ENCODE measurements at regions not wholly inside any gene's neighbourhood (a gene's known extent, or its start where the extent isn't known, plus 50 kb on each side); places are given as distances from the start of the nearest gene placed in this dataset.

GRCh38 chr22:47716890-47717615 lies 954.6 kb downstream of the TBC1D22A start:
- DNase-seq: no peak

GRCh38 chr22:47715866-47716578 lies 953.6 kb downstream of the TBC1D22A start:
- DNase-seq: no peak

DNA sequence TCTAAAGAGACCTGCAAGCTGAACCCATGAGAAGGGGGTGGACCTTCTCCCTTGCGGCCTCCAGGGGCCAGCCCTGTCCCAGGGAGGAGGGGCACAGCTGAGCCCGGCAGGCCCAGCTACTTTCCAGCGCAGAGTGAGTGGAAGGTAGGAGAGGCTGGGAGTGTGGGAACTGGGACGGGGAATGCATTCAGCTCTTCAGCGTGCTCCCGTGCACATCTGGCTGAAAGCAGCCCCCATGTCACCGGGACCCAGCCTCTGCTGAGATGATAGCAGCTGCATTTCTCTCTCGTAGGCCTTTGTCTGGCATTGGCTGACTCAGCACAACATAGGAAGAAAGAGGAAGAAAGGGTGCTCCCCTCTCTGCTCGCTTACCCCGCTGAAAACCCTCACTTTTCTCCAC lies 951.5 kb downstream of the TBC1D22A start:
- no peak for DNase-seq

DNA sequence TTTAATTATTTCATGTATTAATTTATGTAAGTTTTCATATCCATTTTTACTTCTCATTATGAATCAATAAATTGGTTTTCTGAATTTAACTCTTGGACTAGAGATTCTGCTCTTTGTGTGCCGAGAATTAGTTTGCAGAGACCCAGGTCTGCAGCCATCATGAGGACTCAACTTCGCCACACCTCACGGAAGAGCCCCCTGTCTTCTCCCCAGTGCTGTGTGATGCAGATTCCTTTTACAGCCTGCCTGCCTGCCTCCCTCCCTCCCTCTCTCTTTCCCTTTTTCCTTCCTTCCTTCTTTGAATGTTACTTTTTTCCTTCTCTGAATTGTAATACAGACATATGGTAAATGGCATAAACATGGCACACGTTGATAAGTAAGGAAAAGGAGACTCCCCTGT lies 947.7 kb downstream of the TBC1D22A start:
- no peak for DNase-seq

GRCh38 chr22:47705350-47705749 lies 942.9 kb downstream of the TBC1D22A start:
- DNase-seq: no peak

DNA sequence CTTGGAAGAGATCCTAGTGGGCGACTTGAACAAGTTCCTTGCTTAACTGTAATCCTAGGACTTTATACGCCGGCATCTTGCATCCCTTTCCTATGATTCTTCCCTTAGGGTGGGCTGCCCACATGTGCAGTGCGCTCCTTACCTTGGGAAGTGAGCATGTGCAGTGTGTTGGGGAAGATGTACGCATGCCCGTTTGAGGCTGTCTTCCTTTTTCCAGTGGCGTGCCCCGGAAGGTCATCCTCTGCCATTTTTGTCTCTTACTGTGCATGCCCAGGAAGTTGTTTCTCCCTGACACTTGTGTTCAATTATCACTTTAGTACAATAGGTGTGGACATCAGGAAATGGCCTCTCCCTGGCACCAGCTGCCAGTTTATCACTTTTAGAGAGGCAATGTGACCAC lies 936.5 kb downstream of the TBC1D22A start:
- DNase-seq: no peak

DNA sequence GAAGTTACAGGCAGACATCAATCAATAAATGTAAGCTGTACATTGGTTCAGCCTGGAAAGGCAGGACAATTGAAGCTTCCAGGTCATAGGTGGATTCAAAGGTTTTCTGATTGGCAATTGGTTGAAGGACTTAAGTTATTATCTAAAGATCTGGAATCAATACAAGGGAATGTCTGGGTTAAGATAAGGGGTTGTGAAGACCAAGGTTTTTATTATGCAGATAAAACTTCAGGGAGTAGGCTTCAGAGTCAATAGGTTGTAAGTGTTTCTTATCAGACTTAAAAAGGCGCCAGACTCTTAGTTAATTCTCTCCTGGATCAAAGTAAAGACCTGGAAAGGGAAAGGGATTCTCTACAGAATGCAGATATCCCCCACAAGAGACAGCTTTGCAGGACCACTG lies 935.4 kb downstream of the TBC1D22A start:
- DNase-seq: no peak

GRCh38 chr22:47696776-47697175 lies 934.3 kb downstream of the TBC1D22A start:
- no peak for DNase-seq

DNA sequence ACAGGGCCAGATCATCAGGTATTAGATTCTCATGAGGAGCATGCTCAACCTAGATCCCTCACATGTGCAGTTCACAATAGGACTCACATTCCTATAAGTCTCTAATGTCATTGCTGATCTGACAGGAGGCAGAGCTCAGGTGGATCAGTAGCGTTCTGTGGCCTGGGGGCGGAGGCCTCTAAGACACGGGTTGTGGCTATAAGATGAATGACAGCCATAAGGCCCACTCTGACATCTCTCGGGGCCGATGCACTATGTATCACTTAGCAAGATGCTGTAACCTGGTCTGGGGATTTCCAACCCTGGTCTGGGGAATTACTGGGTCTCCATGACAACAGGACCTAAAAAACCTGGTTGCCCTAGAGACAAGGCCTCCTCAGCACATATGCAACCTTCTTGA lies 932.7 kb downstream of the TBC1D22A start:
- no peak for DNase-seq

DNA sequence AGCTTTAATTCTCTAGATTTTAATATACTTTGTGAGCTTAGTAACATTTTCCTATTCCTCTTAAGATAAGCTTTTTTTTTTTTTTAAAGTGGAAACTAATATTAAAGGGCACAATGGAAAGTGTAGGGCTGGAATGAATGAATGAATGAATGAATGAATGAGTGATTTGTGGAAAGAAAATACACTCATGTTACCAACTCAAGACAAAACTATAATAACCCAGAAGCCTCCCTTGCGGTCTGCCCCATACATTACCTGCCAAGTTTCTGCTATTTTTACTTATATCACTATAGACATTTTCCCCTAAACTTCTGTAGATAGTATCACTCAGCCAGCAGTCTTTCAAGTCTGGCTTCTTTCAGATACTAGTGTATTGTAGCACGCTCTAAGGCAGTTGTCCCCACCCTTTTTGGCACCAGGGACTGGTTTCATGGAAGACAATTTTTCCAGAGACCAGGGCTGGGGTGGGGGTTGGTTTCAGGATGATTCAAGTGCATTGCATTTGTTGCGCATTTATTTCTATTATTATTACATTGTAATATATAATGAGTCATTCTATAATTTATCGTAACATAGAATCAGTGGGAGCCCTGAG lies 932.2 kb downstream of the TBC1D22A start:
- DNase-seq: no peak

- DNase-seq: no peak
Observed at GRCh38 chr22:47693606-47694005, 931.2 kb downstream of the TBC1D22A start.

GRCh38 chr22:47692811-47693210 lies 930.4 kb downstream of the TBC1D22A start:
- no peak for DNase-seq

DNA sequence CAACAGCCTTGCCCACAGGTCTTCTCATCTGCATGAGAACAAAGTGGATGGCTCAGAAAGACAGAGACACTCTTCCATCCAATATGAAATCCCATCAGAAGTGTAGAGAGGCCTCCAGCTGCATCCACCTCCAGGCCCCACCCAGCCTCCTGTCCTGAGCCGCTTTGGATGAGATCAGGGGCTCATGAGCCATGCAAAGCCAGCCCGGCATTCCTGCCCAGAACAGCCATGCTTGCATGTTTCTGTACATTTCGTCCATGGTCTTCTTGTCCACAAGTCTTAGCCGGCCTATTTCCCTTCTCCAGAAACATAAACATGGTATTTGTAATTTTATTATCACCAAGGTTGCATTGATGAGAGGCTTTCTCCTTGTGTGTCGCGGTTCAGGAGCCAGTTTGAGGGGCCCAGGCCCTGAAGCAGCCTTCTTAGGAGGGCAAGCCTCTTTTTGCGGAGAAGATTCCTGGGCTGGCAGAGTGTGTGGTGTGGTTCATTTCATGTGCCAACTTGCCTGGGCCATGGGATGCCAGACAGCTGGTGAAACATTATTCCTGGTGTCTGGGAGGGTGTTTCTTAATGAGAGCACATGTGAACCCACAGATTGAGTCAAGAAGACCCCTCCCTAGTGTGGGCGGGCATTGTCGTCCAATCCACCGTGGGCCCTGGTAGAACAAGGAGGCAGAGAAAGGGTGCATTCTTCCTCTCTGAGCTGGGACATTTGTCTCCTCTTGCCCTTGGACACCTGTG lies 928.9 kb downstream of the TBC1D22A start:
- DNase-seq: no peak

GRCh38 chr22:47690586-47690985 lies 928.1 kb downstream of the TBC1D22A start:
- no peak for DNase-seq

DNA sequence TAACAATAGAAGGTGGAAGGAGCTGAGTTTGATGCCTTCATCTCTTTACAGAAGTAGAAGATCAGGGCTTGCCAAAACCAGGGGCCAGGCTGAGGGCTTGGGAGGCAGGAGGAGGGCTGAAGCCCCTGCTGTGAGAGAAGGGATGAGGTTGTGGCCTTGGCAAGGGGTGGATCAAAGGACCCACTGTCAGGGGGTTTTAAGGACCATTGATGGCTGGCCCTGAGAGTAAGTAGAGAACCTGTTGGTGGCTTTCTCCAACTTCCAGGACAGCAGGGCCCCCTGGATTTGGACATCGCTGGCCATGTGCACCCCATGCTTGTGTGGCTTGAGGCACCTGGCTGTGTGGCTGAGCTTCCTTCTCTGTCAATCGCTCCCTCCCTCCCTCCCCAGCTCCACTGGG lies 927.7 kb downstream of the TBC1D22A start:
- DNase-seq: no peak

GRCh38 chr22:47687776-47688175 lies 925.3 kb downstream of the TBC1D22A start:
- no peak for DNase-seq

GRCh38 chr22:47687346-47687655 lies 924.9 kb downstream of the TBC1D22A start:
- no peak for DNase-seq

- DNase-seq: no peak
Observed at GRCh38 chr22:47686594-47687345, 924.3 kb downstream of the TBC1D22A start.

DNA sequence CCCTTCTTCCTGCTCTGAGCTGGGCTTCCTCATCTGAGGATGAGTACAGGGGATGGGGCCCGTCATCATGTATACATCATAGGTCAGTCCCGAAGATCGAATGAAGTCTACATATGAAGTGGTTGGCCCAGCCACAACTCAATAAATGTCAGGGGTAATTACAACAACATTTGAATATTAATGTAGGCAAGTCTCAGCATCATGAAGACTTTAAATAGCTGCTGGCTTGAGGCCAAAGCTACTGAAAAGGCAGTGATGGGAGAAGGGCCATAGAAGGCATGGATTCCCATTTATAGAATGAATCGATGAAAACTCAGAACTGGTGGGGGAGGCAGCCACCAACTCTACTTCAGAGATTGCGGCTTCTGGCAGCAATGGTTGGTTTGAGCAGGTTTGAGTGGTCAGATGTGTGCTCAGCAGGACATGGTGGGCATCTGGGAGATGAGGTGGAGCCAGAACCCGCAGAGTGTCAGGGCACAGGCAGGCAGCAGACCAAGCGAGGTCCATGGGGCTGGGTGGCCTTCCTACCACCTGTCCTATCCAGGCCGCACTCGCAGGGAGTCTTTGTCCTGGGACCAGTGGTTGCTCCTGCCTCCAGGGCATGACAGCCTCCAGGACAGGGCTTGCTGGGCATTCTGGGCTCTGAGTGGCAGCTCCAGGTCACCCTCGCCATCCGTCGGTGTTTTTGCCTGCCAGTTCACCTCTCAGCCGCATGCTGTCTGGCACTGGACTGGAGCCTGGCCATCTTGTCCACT lies 919.1 kb downstream of the TBC1D22A start:
- DNase-seq: no peak

DNA sequence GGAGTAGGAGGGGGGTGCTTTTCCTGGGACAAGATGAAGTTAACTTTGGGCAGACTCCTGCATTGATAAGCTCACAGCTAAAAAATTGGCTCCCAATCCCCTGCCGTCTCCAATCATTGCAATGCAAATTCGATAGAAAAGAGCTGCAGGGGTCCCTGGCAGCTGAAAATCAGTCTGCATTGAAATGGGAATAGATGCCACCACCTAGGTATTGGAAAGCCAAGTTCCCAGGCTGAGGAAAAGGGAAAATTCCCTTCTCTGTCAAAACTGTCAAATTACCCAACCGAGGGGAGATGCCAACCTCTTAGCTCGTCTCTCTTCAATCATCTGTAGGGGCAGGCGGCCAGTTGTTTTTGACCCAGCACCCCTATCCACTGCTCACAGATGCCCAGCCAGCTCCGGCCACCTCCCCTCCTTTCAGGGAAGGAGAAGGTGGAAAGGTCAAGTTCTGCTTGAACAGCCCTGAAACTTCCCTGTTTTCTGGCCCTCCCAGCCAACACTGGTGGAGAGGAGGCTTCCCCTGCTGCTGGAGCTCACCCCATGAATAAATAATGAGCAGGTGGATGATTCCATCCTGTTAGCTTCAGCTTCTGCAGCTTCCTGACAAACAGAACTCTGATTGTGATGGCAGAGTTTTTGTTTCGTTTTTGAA lies 916.3 kb downstream of the TBC1D22A start:
- DNase-seq: no peak

- no peak for DNase-seq
Observed at GRCh38 chr22:47678048-47678447, 915.6 kb downstream of the TBC1D22A start.

- DNase-seq: no peak
Observed at GRCh38 chr22:47676685-47677084, 914.2 kb downstream of the TBC1D22A start.

Measured in NCI-H1048 (cell line).